HEK293 (cell line): ENCODE measurements at regions not wholly inside any gene's neighbourhood (a gene's known extent, or its start where the extent isn't known, plus 50 kb on each side); places are given as distances from the start of the nearest gene placed in this dataset.

Experiments
- CTCF ChIP-seq: fragments of 450-650 bp; formaldehyde crosslinking; IDR thresholded peaks from 2 replicates; pipeline ENCODE4 v1.5.1; 2016; ENCODE audit warnings: missing biosample characterization, missing genetic modification characterization
- SP3 ChIP-seq: fragments of 450-650 bp; formaldehyde crosslinking; IDR thresholded peaks from 2 replicates; pipeline ENCODE4 v1.5.1; 2016; ENCODE audit warnings: missing biosample characterization, missing genetic modification characterization
- ZNF23 ChIP-seq: fragments of 450-650 bp; formaldehyde crosslinking; IDR thresholded peaks from 2 replicates; pipeline ENCODE4 v1.5.1; 2016; ENCODE audit warnings: missing biosample characterization, missing genetic modification characterization, borderline replicate concordance
- ZNF24 ChIP-seq: fragments of 450-650 bp; formaldehyde crosslinking; IDR thresholded peaks from 2 replicates; pipeline ENCODE4 v1.5.1; 2016; ENCODE audit warnings: missing biosample characterization, missing genetic modification characterization
- ZNF501 ChIP-seq: fragments of 450-650 bp; formaldehyde crosslinking; IDR thresholded peaks from 2 replicates; pipeline ENCODE4 v1.5.1; 2016; ENCODE audit warnings: missing biosample characterization, missing genetic modification characterization

GRCh38 chr12:46918631-46919030 is 92.8 kb upstream of the SLC38A4 start:
- TF ChIP-seq ZNF501 (tag by site-specific recombination) (no peak), ZNF24 (tag by site-specific recombination) (no peak), CTCF (no peak), ZNF23 (tag by site-specific recombination) (no peak), SP3 (no peak)
